ENCODE measurements at regions not wholly inside any gene's neighbourhood (a gene's known extent, or its start where the extent isn't known, plus 50 kb on each side); places are given as distances from the start of the nearest gene placed in this dataset.

GRCh38 chr3:14267976-14268375 is 89.4 kb downstream of the LSM3 start (continued):
- TF ChIP-seq CHD7 (IDR thresholded peaks at IDR 0.05; ENCODE audit: insufficient replicate concordance, low read length): no peak
- no peak for TF ChIP-seq RAD21 (IDR thresholded peaks at IDR 0.05 in 1 of 2, conservative IDR thresholded peaks at IDR 0.05 in 1 of 2; ENCODE audit: low read depth in 2 of 2, low read length in 2 of 2)
- no peak for TF ChIP-seq EP300 (IDR thresholded peaks at IDR 0.05; ENCODE audit: borderline replicate concordance in 1 of 2, low read depth in 2 of 2, low read length in 2 of 2)

Data from H1 (cell line).